GM12878 (cell line): ENCODE measurements at regions not wholly inside any gene's neighbourhood (a gene's known extent, or its start where the extent isn't known, plus 50 kb on each side); places are given as distances from the start of the nearest gene placed in this dataset.

Experiments used
- ATAC-seq: fragments of 200-7000 bp; cut with Tn5 transposase; 3 replicates; pipeline ENCODE4 v1.9.1; 2020; ENCODE audit warnings: mild to moderate bottlenecking, moderate library complexity
- BruUV-seq: library from RNA; stranded (reverse); fragments of 400-500 nt; replicated peaks from 2 replicates; lab custom pipeline; 2021; lab: Mats Ljungman, UMichigan
- CTCF ChIA-PET: fragments of 300-600 bp; sonication (Branson Sonifier 250); formaldehyde crosslinking; extraction: SDS; loops from one replicate; lab custom pipeline; 2021; ENCODE audit warnings: inconsistent platforms; lab: Yijun Ruan, JAX
- POLR2A ChIA-PET: fragments of 350-600 bp; formaldehyde crosslinking; extraction: SDS; loops from one replicate; lab custom pipeline; 2021; ENCODE audit warnings: inconsistent platforms; lab: Charles Lee
- RAD21 ChIA-PET: fragments of 300-600 bp; sonication (Branson Sonifier 250); formaldehyde crosslinking; loops from one replicate; lab custom pipeline; 2023; ENCODE audit warnings: antibody characterized with exemption; ENCODE audit not compliant: unreplicated experiment; lab: Charles Lee
- SMC1A ChIA-PET: fragments of 300-600 bp; sonication (Branson Sonifier 250); formaldehyde crosslinking; loops from one replicate; lab custom pipeline; 2023; ENCODE audit not compliant: unreplicated experiment, uncharacterized antibody; lab: Charles Lee
- DNase-seq: peaks from one replicate; pipeline ENCODE4 v3.0.0-alpha.2; 2011; ENCODE audit warnings: low read depth, low spot score
- FAIRE-seq: peaks from 3 replicates; lab custom pipeline; 2011; peaks lifted over from hg19 to GRCh38; lab: Jason Lieb, UNC
- H2AFZ ChIP-seq: 2 replicates; pipeline ENCODE4 v1.6.0; 2011; ENCODE audit warnings: low read depth, low read length, control low read depth; ENCODE audit not compliant: control insufficient read depth
- H3K27ac ChIP-seq: 2 replicates; pipeline ENCODE4 v1.5.1; 2011; ENCODE audit warnings: control low read depth; ENCODE audit not compliant: control insufficient read depth, insufficient read depth
- H3K27me3 ChIP-seq, 2 experiments: replicated peaks in 1 of 2; 2 replicates each; pipeline versions ENCODE4 v1.6.0 to v1.6.1; 2011; ENCODE audit warnings: low read length in 1 of 2; ENCODE audit not compliant: control insufficient read depth in 2 of 2, insufficient read depth in 2 of 2
- H3K36me3 ChIP-seq, 2 experiments: 2 replicates each; pipeline ENCODE4 v1.5.1; 2011; ENCODE audit warnings: low read length in 1 of 2; ENCODE audit not compliant: control insufficient read depth in 2 of 2, insufficient read depth in 2 of 2
- H3K4me1 ChIP-seq: 2 replicates; pipeline ENCODE4 v1.6.1; 2011; ENCODE audit warnings: mild to moderate bottlenecking, low read length, moderate library complexity, mixed read lengths; ENCODE audit not compliant: control insufficient read depth, insufficient read depth
- H3K4me2 ChIP-seq: 2 replicates; pipeline ENCODE4 v1.6.0; 2011; ENCODE audit warnings: control low read depth; ENCODE audit not compliant: control insufficient read depth, insufficient read depth
- H3K4me3 ChIP-seq: fragments of 200-600 bp; sonication (generic); 2 replicates; pipeline ENCODE4 v1.5.1; 2016
- H3K79me2 ChIP-seq: 2 replicates; pipeline ENCODE4 v1.6.0; 2011; ENCODE audit warnings: low read length; ENCODE audit not compliant: control insufficient read depth, insufficient read depth
- H3K9ac ChIP-seq: 2 replicates; pipeline ENCODE4 v1.8.0; 2011; ENCODE audit warnings: low read length, control low read depth, mixed read lengths; ENCODE audit not compliant: control insufficient read depth, insufficient read depth
- H3K9me3 ChIP-seq: replicated peaks from 3 replicates; pipeline ENCODE4 v1.5.1; 2011; ENCODE audit warnings: mild to moderate bottlenecking, low read length; ENCODE audit not compliant: control insufficient read depth, insufficient read depth
- H4K20me1 ChIP-seq: 2 replicates; pipeline ENCODE4 v1.6.0; 2011; ENCODE audit not compliant: control insufficient read depth, insufficient read depth
- BCL3 ChIP-seq: IDR thresholded peaks from 2 replicates; pipeline ENCODE4 v1.6.1; 2011; ENCODE audit warnings: borderline replicate concordance, low read depth, mild to moderate bottlenecking, moderate library complexity, low read length; ENCODE audit not compliant: insufficient read depth, poor library complexity, severe bottlenecking
- BCLAF1 ChIP-seq: fragments of 450-650 bp; IDR thresholded peaks from 2 replicates; pipeline ENCODE4 v1.6.1; 2017; ENCODE audit warnings: antibody characterized with exemption, mild to moderate bottlenecking, moderate library complexity
- MEF2B ChIP-seq: fragments of 450-650 bp; IDR thresholded peaks from 2 replicates; pipeline ENCODE4 v1.6.1; 2018; ENCODE audit warnings: mild to moderate bottlenecking, moderate library complexity; ENCODE audit not compliant: partially characterized antibody, poor library complexity, severe bottlenecking
- RUNX3 ChIP-seq: IDR thresholded peaks from 2 replicates; pipeline ENCODE4 v1.6.1; 2012; ENCODE audit warnings: low read length, inconsistent platforms
- WGBS: methylation state at CpG from one replicate; pipeline ENCODE4 v1.1.6; 2016; ENCODE audit warnings: low lambda C conversion rate; ENCODE audit not compliant: insufficient replicate concordance, insufficient coverage; ENCODE audit errors: missing lambda C conversion rate; 5-methylcytosine and 5-hydroxymethylcytosine counted together
- in situ Hi-C: fragments of 300-500 bp; cut with MboI; formaldehyde crosslinking; loops from 9 replicates; pipeline ENCODE4 v1.14.3; 2018; ENCODE audit warnings: mixed read lengths
- intact Hi-C: fragments of 100-400 bp; cut with micrococcal nuclease; formaldehyde crosslinking; loops from one replicate; pipeline ENCODE4 v1.14.2; 2022; ENCODE audit not compliant: unreplicated experiment

GRCh38 chr13:103941506-103942140 is 875.4 kb upstream of the SLC10A2 start:
- Histone ChIP-seq H3K36me3 (no peaks in the 10 kb centered on the region), H3K27ac (no peak overlapping the region), H3K79me2 (no peaks in the 10 kb centered on the region), H4K20me1 (no peaks in the 10 kb centered on the region), H3K27me3 (no peaks in the 10 kb centered on the region), H3K4me1 (no peaks in the 10 kb centered on the region), H3K9me3 (no peaks in the 10 kb centered on the region), H2AFZ (no peak overlapping the region), H3K4me3 (no peak overlapping the region), H3K9ac (no peak overlapping the region), H3K4me2 (no peak overlapping the region)
- BruUV-seq = no TSS peak
- CTCF ChIA-PET = no interaction called here
- SMC1A ChIA-PET = no interaction called here
- POLR2A ChIA-PET = no interaction called here
- in situ Hi-C loops = no loop called here
- DNase-seq (no peak), ATAC-seq (no peak), FAIRE-seq (no peak)
- intact Hi-C loops = no loop called here
- WGBS = 0% methylated on average over 1 of the region's 1 CpG
- TF ChIP-seq RUNX3 (no peak), BCLAF1 (no peak), BCL3 (no peak), MEF2B (no peak)
- RAD21 ChIA-PET = no interaction called here
